Dedifferentiated amniotic fluid mesenchymal stem cell (primary cell): ENCODE measurements at regions not wholly inside any gene's neighbourhood (a gene's known extent, or its start where the extent isn't known, plus 50 kb on each side); places are given as distances from the start of the nearest gene placed in this dataset.

ENCODE experiments used
- DNase-seq: peaks from one replicate; pipeline ENCODE4 v3.0.0-alpha.2; 2016; ENCODE audit errors: extremely low spot score

GRCh38 chr3:157718800-157719199 is 215.6 kb upstream of the VEPH1 start:
- DNase-seq: no peak

GRCh38 chr3:157713101-157713500 is 209.9 kb upstream of the VEPH1 start:
- DNase-seq: no peak

GRCh38 chr3:157705258-157705657 is 202.0 kb upstream of the VEPH1 start:
- no peak for DNase-seq

GRCh38 chr3:157700405-157700804 is 197.2 kb upstream of the VEPH1 start:
- DNase-seq: no peak

- no peak for DNase-seq
Observed at GRCh38 chr3:157695586-157695985, 192.4 kb upstream of the VEPH1 start.

- no peak for DNase-seq
Observed at GRCh38 chr3:157695103-157695502, 191.9 kb upstream of the VEPH1 start.

- DNase-seq: no peak
Observed at GRCh38 chr3:157693762-157694161, 190.5 kb upstream of the VEPH1 start.

GRCh38 chr3:157692468-157692867 is 189.3 kb upstream of the VEPH1 start:
- no peak for DNase-seq

- DNase-seq: no peak
Observed at GRCh38 chr3:157683668-157684067, 180.5 kb upstream of the VEPH1 start.

GRCh38 chr3:157672061-157672460 is 168.8 kb upstream of the VEPH1 start:
- DNase-seq: no peak

GRCh38 chr3:157671656-157672055 is 168.4 kb upstream of the VEPH1 start:
- DNase-seq: no peak

- no peak for DNase-seq
Observed at GRCh38 chr3:157669416-157669815, 166.2 kb upstream of the VEPH1 start.

GRCh38 chr3:157667493-157667892 is 164.3 kb upstream of the VEPH1 start:
- DNase-seq: no peak

GRCh38 chr3:157662171-157662570 is 159.0 kb upstream of the VEPH1 start:
- no peak for DNase-seq

GRCh38 chr3:157660847-157661246 is 157.6 kb upstream of the VEPH1 start:
- DNase-seq: no peak

- no peak for DNase-seq
Observed at GRCh38 chr3:157652366-157652765, 149.2 kb upstream of the VEPH1 start.

- no peak for DNase-seq
Observed at GRCh38 chr3:157650699-157651098, 147.5 kb upstream of the VEPH1 start.

- no peak for DNase-seq
Observed at GRCh38 chr3:157650172-157650571, 147.0 kb upstream of the VEPH1 start.

- no peak for DNase-seq
Observed at GRCh38 chr3:157649511-157649910, 146.3 kb upstream of the VEPH1 start.

- no peak for DNase-seq
Observed at GRCh38 chr3:157647820-157648219, 144.6 kb upstream of the VEPH1 start.

- no peak for DNase-seq
Observed at GRCh38 chr3:157639756-157640426, 136.7 kb upstream of the VEPH1 start.

- no peak for DNase-seq
Observed at GRCh38 chr3:157637866-157638265, 134.7 kb upstream of the VEPH1 start.

- DNase-seq: no peak
Observed at GRCh38 chr3:157633241-157633640, 130.0 kb upstream of the VEPH1 start.

- no peak for DNase-seq
Observed at GRCh38 chr3:157632075-157632474, 128.9 kb upstream of the VEPH1 start.
